ENCODE measurements at regions not wholly inside any gene's neighbourhood (a gene's known extent, or its start where the extent isn't known, plus 50 kb on each side); places are given as distances from the start of the nearest gene placed in this dataset.
A peak's percentile ranks its signal among the peaks of the same experiment; 100 is the strongest.

- Histone ChIP-seq H3K27ac (no peak overlapping the region), H2AFZ (replicated peaks) (no peak overlapping the region), H3K36me3 (no peaks in the 10 kb centered on the region), H3K9me3 (ENCODE audit: low read depth) (no peaks in the 10 kb centered on the region), H3K79me2 (ENCODE audit: low read depth) (no peaks in the 10 kb centered on the region), H3K4me2 (no peak overlapping the region), H3K27me3 (no peaks in the 10 kb centered on the region), H3K9ac (no peak overlapping the region), H3K4me1 (no peaks in the 10 kb centered on the region), H4K20me1 (ENCODE audit: low read depth) (no peaks in the 10 kb centered on the region), H3K4me3 (no peak overlapping the region), H3F3A (ENCODE audit: low read depth) (no peaks in the 10 kb centered on the region)
- no peak for DNase-seq (ENCODE audit: low spot score)
- H3K27me3 Mint-ChIP-seq (ENCODE audit: insufficient read depth, low read depth): no peaks in the 10 kb centered on the region
- no peaks in the 10 kb centered on the region for H3K36me3 Mint-ChIP-seq
- no peaks in the 10 kb centered on the region for H3K4me1 Mint-ChIP-seq
- TF ChIP-seq CTCF (IDR thresholded peaks at IDR 0.05) (no peak), EZH2phosphoT487 (IDR thresholded peaks at IDR 0.05) (no peak), EZH2 (IDR thresholded peaks at IDR 0.05) (no peak)
- no peak overlapping the region for H3K27ac Mint-ChIP-seq
- H3K4me3 Mint-ChIP-seq: no peak overlapping the region
- H3K9me3 Mint-ChIP-seq: no peaks in the 10 kb centered on the region
Observed at GRCh38 chr5:8386719-8387288, 517.9 kb downstream of the MTRR start.

GRCh38 chr5:8391911-8392310, 523.0 kb downstream of the MTRR start:
- Mint-ChIP-seq H3K9me3 (no peaks in the 10 kb centered on the region), H3K36me3 (no peaks in the 10 kb centered on the region), H3K4me3 (no peak overlapping the region), H3K4me1 (peaks cover 3% of the 10 kb centered on the region), H3K27ac (no peak overlapping the region), H3K27me3 (ENCODE audit: insufficient read depth, low read depth) (no peaks in the 10 kb centered on the region)
- H3K36me3 ChIP-seq: no peaks in the 10 kb centered on the region
- H3K4me1 ChIP-seq: no peaks in the 10 kb centered on the region
- H2AFZ ChIP-seq (replicated peaks): peak overlapping the region; percentile 8
- DNase-seq (ENCODE audit: low spot score): no peak
- no peak overlapping the region for H3K4me3 ChIP-seq
- no peaks in the 10 kb centered on the region for H3K27me3 ChIP-seq
- no peak overlapping the region for H3K27ac ChIP-seq
- H3K9me3 ChIP-seq (ENCODE audit: low read depth): no peaks in the 10 kb centered on the region
- no peaks in the 10 kb centered on the region for H3F3A ChIP-seq (ENCODE audit: low read depth)
- no peak for TF ChIP-seq CTCF (IDR thresholded peaks at IDR 0.05)
- no peak for TF ChIP-seq EZH2phosphoT487 (IDR thresholded peaks at IDR 0.05)
- TF ChIP-seq EZH2 (IDR thresholded peaks at IDR 0.05): no peak
- no peak overlapping the region for H3K9ac ChIP-seq
- no peak overlapping the region for H3K4me2 ChIP-seq
- H4K20me1 ChIP-seq (ENCODE audit: low read depth): no peaks in the 10 kb centered on the region
- no peaks in the 10 kb centered on the region for H3K79me2 ChIP-seq (ENCODE audit: low read depth)

GRCh38 chr5:8393240-8393639, 524.3 kb downstream of the MTRR start:
- no peak overlapping the region for H2AFZ ChIP-seq (replicated peaks)
- DNase-seq (ENCODE audit: low spot score): no peak
- TF ChIP-seq EZH2phosphoT487 (IDR thresholded peaks at IDR 0.05) (no peak), CTCF (IDR thresholded peaks at IDR 0.05) (no peak), EZH2 (IDR thresholded peaks at IDR 0.05) (no peak)

More at GRCh38 chr5:8393240-8393639, 524.3 kb downstream of the MTRR start:
- Histone ChIP-seq H3K9ac (no peak overlapping the region), H3K79me2 (ENCODE audit: low read depth) (no peaks in the 10 kb centered on the region), H3K27me3 (no peaks in the 10 kb centered on the region), H3K36me3 (no peaks in the 10 kb centered on the region), H3K4me1 (no peaks in the 10 kb centered on the region), H3K4me3 (no peak overlapping the region), H3K9me3 (ENCODE audit: low read depth) (no peaks in the 10 kb centered on the region), H3F3A (ENCODE audit: low read depth) (no peaks in the 10 kb centered on the region), H3K27ac (no peak overlapping the region), H4K20me1 (ENCODE audit: low read depth) (no peaks in the 10 kb centered on the region), H3K4me2 (no peak overlapping the region)
- Mint-ChIP-seq H3K4me1 (peaks cover 3% of the 10 kb centered on the region), H3K9me3 (no peaks in the 10 kb centered on the region), H3K27me3 (ENCODE audit: insufficient read depth, low read depth) (no peaks in the 10 kb centered on the region), H3K4me3 (no peak overlapping the region), H3K27ac (no peak overlapping the region), H3K36me3 (no peaks in the 10 kb centered on the region)
